ENCODE measurements at regions not wholly inside any gene's neighbourhood (a gene's known extent, or its start where the extent isn't known, plus 50 kb on each side); places are given as distances from the start of the nearest gene placed in this dataset.
"Not testable (repeated sequence)": the region's sequence is repeated elsewhere in the genome, so short reads cannot be mapped to it uniquely, and the experiment has no call there.

GRCh38 chr2:19617257-19617848, 258.9 kb upstream of the OSR1 start:
- Histone ChIP-seq H3K4me1 (ENCODE audit: insufficient read depth) (peaks cover 23% of the 10 kb centered on the region), H3K9me2 (ENCODE audit: insufficient read depth) (no peaks in the 10 kb centered on the region), H3K4me2 (ENCODE audit: unreplicated experiment) (no peak overlapping the region), H3K4me3 (no peak overlapping the region), H3K27ac (no peak overlapping the region), H3K9me3 (ENCODE audit: low read depth) (no peaks in the 10 kb centered on the region), H3K27me3 (replicated peaks; ENCODE audit: insufficient read depth) (no peaks in the 10 kb centered on the region), H2AFZ (no peak overlapping the region), H4K20me1 (ENCODE audit: insufficient read depth) (no peaks in the 10 kb centered on the region), H3K79me2 (ENCODE audit: insufficient read depth) (no peaks in the 10 kb centered on the region), H3F3A (ENCODE audit: insufficient read depth) (peaks cover 25% of the 10 kb centered on the region), H3K36me3 (ENCODE audit: low read depth) (no peaks in the 10 kb centered on the region), H3K9ac (no peak overlapping the region)
- 78 to 95% methylated on average over 1 of the region's 1 CpG for WGBS, 2 experiments (ENCODE audit: low coverage in 1 of 2, low lambda C conversion rate in 2 of 2, missing lambda C conversion rate in 2 of 2)
- DNase-seq = no peak
- TF ChIP-seq EZH2phosphoT487 (IDR thresholded peaks at IDR 0.05; ENCODE audit: insufficient read depth, low read depth) = no peak
- no peak for TF ChIP-seq EZH2 (IDR thresholded peaks at IDR 0.05; ENCODE audit: insufficient read depth, poor library complexity, severe bottlenecking)
- in situ Hi-C loops (cut with MboI) = no loop called here

DNA sequence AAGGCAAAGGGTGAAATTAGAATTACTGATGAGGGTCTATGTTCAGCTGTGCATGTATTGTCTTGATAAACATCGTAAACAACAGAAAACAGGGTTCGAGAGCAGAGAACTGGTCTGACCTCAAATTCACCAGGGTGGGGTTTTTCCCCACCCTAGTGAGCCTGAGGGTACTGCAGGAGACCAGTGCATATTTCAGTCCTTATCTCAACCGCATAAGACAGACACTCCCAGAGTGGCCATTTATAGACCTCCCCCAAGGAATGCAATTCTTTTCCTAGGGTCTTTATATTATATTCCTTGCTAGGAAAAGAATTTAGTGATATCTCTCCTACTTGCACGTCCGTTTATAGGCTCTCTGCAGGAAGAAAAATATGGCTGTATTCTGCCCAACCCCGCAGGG, 257.0 kb upstream of the OSR1 start:
- H3K27ac ChIP-seq; H3K27me3 ChIP-seq (replicated peaks; ENCODE audit: insufficient read depth); H4K20me1 ChIP-seq (ENCODE audit: insufficient read depth); H3K79me2 ChIP-seq (ENCODE audit: insufficient read depth); H3K9me3 ChIP-seq (ENCODE audit: low read depth); H2AFZ ChIP-seq; H3K9ac ChIP-seq; in situ Hi-C loops (cut with MboI); H3K4me3 ChIP-seq; H3K9me2 ChIP-seq (ENCODE audit: insufficient read depth); DNase-seq; H3K36me3 ChIP-seq (ENCODE audit: low read depth); H3K4me2 ChIP-seq (ENCODE audit: unreplicated experiment): not testable (repeated sequence)
- peaks cover 34% of the 10 kb centered on the region for H3F3A ChIP-seq (ENCODE audit: insufficient read depth)
- 91 to 94% methylated on average over 6 of the region's 6 CpGs for WGBS, 2 experiments (ENCODE audit: low coverage in 1 of 2, low lambda C conversion rate in 2 of 2, missing lambda C conversion rate in 2 of 2)
- H3K4me1 ChIP-seq (ENCODE audit: insufficient read depth) = peaks cover 34% of the 10 kb centered on the region

DNA sequence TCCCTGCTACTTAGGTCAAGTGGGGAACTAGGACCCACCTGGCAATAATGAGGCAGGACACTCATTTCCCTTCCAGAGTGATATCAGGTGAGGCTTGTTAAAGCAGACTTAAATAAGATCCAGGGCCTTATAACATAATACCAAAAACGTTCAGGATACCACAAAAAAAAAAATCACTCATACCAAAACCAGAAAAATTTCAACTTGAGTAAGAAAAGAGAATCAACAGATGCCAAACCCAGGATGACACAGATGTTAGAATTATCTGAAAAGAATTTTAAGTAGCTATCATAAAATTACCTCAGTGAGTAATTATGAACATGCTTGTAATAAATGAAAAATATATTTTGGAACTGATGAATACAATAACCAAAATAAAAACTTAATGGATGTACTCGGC, 255.6 kb upstream of the OSR1 start:
- no peaks in the 10 kb centered on the region for H3K79me2 ChIP-seq (ENCODE audit: insufficient read depth)
- no peaks in the 10 kb centered on the region for H3K36me3 ChIP-seq (ENCODE audit: low read depth)
- peaks cover 37% of the 10 kb centered on the region for H3K4me1 ChIP-seq (ENCODE audit: insufficient read depth)
- peak overlapping the region; percentile 12; the same call in 1 of the 2 replicates for H3K9ac ChIP-seq
- no peak overlapping the region for H2AFZ ChIP-seq
- DNase-seq = peak; percentile 80
- peak overlapping the region; percentile 12 for H3K4me2 ChIP-seq (ENCODE audit: unreplicated experiment)
- no peaks in the 10 kb centered on the region for H3K9me2 ChIP-seq (ENCODE audit: insufficient read depth)
- H3K9me3 ChIP-seq (ENCODE audit: low read depth) = no peaks in the 10 kb centered on the region
- H3K4me3 ChIP-seq = no peak overlapping the region
- peak overlapping the region; percentile 56 for H3K27ac ChIP-seq
- no peaks in the 10 kb centered on the region for H4K20me1 ChIP-seq (ENCODE audit: insufficient read depth)
- in situ Hi-C loops (cut with MboI) = no loop called here
- peaks cover 42% of the 10 kb centered on the region for H3F3A ChIP-seq (ENCODE audit: insufficient read depth)
- WGBS, 2 experiments (ENCODE audit: low coverage in 1 of 2, low lambda C conversion rate in 2 of 2, missing lambda C conversion rate in 2 of 2) = 0 to 3% methylated on average over 2 of the region's 2 CpGs
- H3K27me3 ChIP-seq (replicated peaks; ENCODE audit: insufficient read depth) = no peaks in the 10 kb centered on the region
- TF ChIP-seq EZH2 (IDR thresholded peaks at IDR 0.05; ENCODE audit: insufficient read depth, poor library complexity, severe bottlenecking) (no peak), EZH2phosphoT487 (IDR thresholded peaks at IDR 0.05; ENCODE audit: insufficient read depth, low read depth) (peak; percentile 81; the same call in 1 of the 2 replicates)

- no peaks in the 10 kb centered on the region for H3K36me3 ChIP-seq (ENCODE audit: low read depth)
- peak overlapping the region; percentile 37 for H3K4me2 ChIP-seq (ENCODE audit: unreplicated experiment)
- no peaks in the 10 kb centered on the region for H3K79me2 ChIP-seq (ENCODE audit: insufficient read depth)
- peak overlapping the region; percentile 86 for H3K27ac ChIP-seq
- no peaks in the 10 kb centered on the region for H3K9me3 ChIP-seq (ENCODE audit: low read depth)
- in situ Hi-C loops (cut with MboI) = no loop called here
- H3K4me1 ChIP-seq (ENCODE audit: insufficient read depth) = peaks cover 58% of the 10 kb centered on the region
- no peak overlapping the region for H3K4me3 ChIP-seq
- 49 to 57% methylated on average over 4 of the region's 4 CpGs for WGBS, 2 experiments (ENCODE audit: low coverage in 1 of 2, low lambda C conversion rate in 2 of 2, missing lambda C conversion rate in 2 of 2)
- H3K27me3 ChIP-seq (replicated peaks; ENCODE audit: insufficient read depth) = no peaks in the 10 kb centered on the region
- H3K9me2 ChIP-seq (ENCODE audit: insufficient read depth) = no peaks in the 10 kb centered on the region
- no peaks in the 10 kb centered on the region for H4K20me1 ChIP-seq (ENCODE audit: insufficient read depth)
- peaks cover 66% of the 10 kb centered on the region for H3F3A ChIP-seq (ENCODE audit: insufficient read depth)
- TF ChIP-seq EZH2 (IDR thresholded peaks at IDR 0.05; ENCODE audit: insufficient read depth, poor library complexity, severe bottlenecking) (no peak), EZH2phosphoT487 (IDR thresholded peaks at IDR 0.05; ENCODE audit: insufficient read depth, low read depth) (peak; percentile 29; the same call in 1 of the 2 replicates)
- peak overlapping the region; percentile 54 for H3K9ac ChIP-seq
- no peak overlapping the region for H2AFZ ChIP-seq
- DNase-seq = peak; percentile 98
These were observed 253.3 kb upstream of the OSR1 start for GRCh38 chr2:19611491-19612332.
